HepG2 (cell line): ENCODE measurements at regions not wholly inside any gene's neighbourhood (a gene's known extent, or its start where the extent isn't known, plus 50 kb on each side); places are given as distances from the start of the nearest gene placed in this dataset.

Experiments used
- CHD4 ChIP-seq: fragments of 200-600 bp; sonication (generic); IDR thresholded peaks from 2 replicates; pipeline ENCODE4 v1.7.0; 2017; ENCODE audit warnings: mild to moderate bottlenecking, low read length, borderline replicate concordance
- EP300 ChIP-seq, 3 experiments: sonication (generic) in 1 of 3; formaldehyde crosslinking in 1 of 3; IDR thresholded peaks; 2 replicates each; pipeline versions ENCODE4 v1.5.1 to v1.6.1; 2011 to 2020; ENCODE audit warnings: low read depth in 2 of 3, low read length in 2 of 3, borderline replicate concordance in 1 of 3, improper control_type of control experiment in 1 of 3, mild to moderate bottlenecking in 1 of 3, missing genetic modification reagents in 1 of 3, moderate library complexity in 1 of 3
- FOXJ3 ChIP-seq: sonication (generic); formaldehyde crosslinking; IDR thresholded peaks from 2 replicates; pipeline ENCODE4 v1.4.0; 2020; ENCODE audit warnings: missing genetic modification reagents, mild to moderate bottlenecking, borderline replicate concordance
- GATAD2A ChIP-seq: IDR thresholded peaks from 2 replicates; pipeline ENCODE4 v1.6.1; 2016
- JUN ChIP-seq: sonication (generic); formaldehyde crosslinking; IDR thresholded peaks from 2 replicates; pipeline ENCODE4 v1.4.0; 2020; ENCODE audit warnings: mild to moderate bottlenecking, missing genetic modification reagents
- MED1 ChIP-seq: sonication (generic); formaldehyde crosslinking; IDR thresholded peaks from 2 replicates; pipeline ENCODE4 v1.4.0; 2020; ENCODE audit warnings: missing genetic modification reagents
- TEAD2 ChIP-seq: sonication (generic); formaldehyde crosslinking; IDR thresholded peaks from 2 replicates; pipeline ENCODE4 v1.9.0; 2021; ENCODE audit warnings: missing genetic modification reagents
- ZSCAN30 ChIP-seq: sonication (generic); formaldehyde crosslinking; IDR thresholded peaks from 2 replicates; pipeline ENCODE4 v1.5.0; 2020; ENCODE audit warnings: mild to moderate bottlenecking, missing genetic modification reagents
- TF ChIP-seq, protein P1 (sequence below): sonication (generic); formaldehyde crosslinking; IDR thresholded peaks from 2 replicates; pipeline ENCODE4 v1.9.0; 2021; ENCODE audit warnings: missing genetic modification reagents, borderline replicate concordance
- TF ChIP-seq, protein P2 (sequence below): sonication (generic); formaldehyde crosslinking; IDR thresholded peaks from 2 replicates; pipeline ENCODE4 v1.5.0; 2020; ENCODE audit warnings: mild to moderate bottlenecking, missing genetic modification reagents, moderate library complexity
- TF ChIP-seq, protein P3 (sequence below): sonication (generic); formaldehyde crosslinking; IDR thresholded peaks from 2 replicates; pipeline ENCODE4 v1.5.0; 2020; ENCODE audit warnings: mild to moderate bottlenecking, missing genetic modification reagents, borderline replicate concordance
- TF ChIP-seq, protein P4 (sequence below): IDR thresholded peaks from 2 replicates; pipeline ENCODE4 v1.6.1; 2012; ENCODE audit warnings: inconsistent platforms
- TF ChIP-seq, protein P5 (sequence below), 2 experiments: IDR thresholded peaks; 2 replicates each; pipeline ENCODE4 v1.6.1; 2011 to 2012; ENCODE audit warnings: low read length in 2 of 2, borderline replicate concordance in 1 of 2, low read depth in 1 of 2, mild to moderate bottlenecking in 1 of 2, moderate library complexity in 1 of 2

DNA sequence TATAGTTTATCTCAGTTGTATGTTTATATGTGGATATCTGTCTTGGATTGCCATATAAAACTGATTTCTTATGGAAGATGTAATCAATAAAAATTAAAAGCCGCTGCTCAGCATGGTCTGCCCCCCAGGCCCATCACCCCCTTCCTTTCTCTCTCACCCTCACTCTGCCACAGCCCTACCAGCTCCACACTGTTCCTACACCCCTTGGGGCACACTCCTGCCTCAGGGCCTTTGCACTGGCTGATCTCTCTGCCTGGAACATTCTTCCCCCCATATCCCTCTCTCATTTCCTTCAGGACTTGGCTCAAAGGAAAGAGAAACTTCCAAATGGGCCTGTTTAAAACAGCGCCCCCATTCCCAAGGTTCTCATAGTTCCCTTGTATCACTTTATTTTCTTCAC is 63.1 kb downstream of the LRRC32 start:
- TF ChIP-seq MED1 (CRISPR knock-in tag) (no peak), TEAD2 (CRISPR knock-in tag) (no peak), EP300 (IDR thresholded peaks at IDR 0.05; ENCODE audit: low read depth in 2 of 2, low read length in 2 of 2) (no peak), EP300 (CRISPR knock-in tag; IDR thresholded peaks at IDR 0.05; ENCODE audit: borderline replicate concordance) (no peak), GATAD2A (CRISPR knock-in tag) (no peak), CHD4 (no peak), FOXJ3 (CRISPR knock-in tag) (no peak), JUN (CRISPR knock-in tag) (no peak), ZSCAN30 (CRISPR knock-in tag) (no peak)
- TF ChIP-seq, protein P1, sequence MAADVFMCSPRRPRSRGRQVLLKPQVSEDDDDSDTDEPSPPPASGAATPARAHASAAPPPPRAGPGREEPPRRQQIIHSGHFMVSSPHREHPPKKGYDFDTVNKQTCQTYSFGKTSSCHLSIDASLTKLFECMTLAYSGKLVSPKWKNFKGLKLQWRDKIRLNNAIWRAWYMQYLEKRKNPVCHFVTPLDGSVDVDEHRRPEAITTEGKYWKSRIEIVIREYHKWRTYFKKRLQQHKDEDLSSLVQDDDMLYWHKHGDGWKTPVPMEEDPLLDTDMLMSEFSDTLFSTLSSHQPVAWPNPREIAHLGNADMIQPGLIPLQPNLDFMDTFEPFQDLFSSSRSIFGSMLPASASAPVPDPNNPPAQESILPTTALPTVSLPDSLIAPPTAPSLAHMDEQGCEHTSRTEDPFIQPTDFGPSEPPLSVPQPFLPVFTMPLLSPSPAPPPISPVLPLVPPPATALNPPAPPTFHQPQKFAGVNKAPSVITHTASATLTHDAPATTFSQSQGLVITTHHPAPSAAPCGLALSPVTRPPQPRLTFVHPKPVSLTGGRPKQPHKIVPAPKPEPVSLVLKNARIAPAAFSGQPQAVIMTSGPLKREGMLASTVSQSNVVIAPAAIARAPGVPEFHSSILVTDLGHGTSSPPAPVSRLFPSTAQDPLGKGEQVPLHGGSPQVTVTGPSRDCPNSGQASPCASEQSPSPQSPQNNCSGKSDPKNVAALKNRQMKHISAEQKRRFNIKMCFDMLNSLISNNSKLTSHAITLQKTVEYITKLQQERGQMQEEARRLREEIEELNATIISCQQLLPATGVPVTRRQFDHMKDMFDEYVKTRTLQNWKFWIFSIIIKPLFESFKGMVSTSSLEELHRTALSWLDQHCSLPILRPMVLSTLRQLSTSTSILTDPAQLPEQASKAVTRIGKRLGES (CRISPR knock-in tag), result no peak
- TF ChIP-seq, protein P2, sequence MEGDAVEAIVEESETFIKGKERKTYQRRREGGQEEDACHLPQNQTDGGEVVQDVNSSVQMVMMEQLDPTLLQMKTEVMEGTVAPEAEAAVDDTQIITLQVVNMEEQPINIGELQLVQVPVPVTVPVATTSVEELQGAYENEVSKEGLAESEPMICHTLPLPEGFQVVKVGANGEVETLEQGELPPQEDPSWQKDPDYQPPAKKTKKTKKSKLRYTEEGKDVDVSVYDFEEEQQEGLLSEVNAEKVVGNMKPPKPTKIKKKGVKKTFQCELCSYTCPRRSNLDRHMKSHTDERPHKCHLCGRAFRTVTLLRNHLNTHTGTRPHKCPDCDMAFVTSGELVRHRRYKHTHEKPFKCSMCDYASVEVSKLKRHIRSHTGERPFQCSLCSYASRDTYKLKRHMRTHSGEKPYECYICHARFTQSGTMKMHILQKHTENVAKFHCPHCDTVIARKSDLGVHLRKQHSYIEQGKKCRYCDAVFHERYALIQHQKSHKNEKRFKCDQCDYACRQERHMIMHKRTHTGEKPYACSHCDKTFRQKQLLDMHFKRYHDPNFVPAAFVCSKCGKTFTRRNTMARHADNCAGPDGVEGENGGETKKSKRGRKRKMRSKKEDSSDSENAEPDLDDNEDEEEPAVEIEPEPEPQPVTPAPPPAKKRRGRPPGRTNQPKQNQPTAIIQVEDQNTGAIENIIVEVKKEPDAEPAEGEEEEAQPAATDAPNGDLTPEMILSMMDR (CRISPR knock-in tag), result no peak
- TF ChIP-seq, protein P3, sequence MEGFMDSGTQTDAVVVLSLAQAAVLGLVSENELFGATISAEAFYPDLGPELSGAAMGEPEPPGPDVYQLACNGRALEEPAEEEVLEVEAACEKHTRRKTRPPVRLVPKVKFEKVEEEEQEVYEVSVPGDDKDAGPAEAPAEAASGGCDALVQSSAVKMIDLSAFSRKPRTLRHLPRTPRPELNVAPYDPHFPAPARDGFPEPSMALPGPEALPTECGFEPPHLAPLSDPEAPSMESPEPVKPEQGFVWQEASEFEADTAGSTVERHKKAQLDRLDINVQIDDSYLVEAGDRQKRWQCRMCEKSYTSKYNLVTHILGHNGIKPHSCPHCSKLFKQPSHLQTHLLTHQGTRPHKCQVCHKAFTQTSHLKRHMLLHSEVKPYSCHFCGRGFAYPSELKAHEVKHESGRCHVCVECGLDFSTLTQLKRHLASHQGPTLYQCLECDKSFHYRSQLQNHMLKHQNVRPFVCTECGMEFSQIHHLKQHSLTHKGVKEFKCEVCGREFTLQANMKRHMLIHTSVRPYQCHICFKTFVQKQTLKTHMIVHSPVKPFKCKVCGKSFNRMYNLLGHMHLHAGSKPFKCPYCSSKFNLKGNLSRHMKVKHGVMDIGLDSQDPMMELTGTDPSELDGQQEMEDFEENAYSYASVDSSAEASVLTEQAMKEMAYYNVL (CRISPR knock-in tag), result no peak
- TF ChIP-seq, protein P4, sequence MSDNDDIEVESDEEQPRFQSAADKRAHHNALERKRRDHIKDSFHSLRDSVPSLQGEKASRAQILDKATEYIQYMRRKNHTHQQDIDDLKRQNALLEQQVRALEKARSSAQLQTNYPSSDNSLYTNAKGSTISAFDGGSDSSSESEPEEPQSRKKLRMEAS, result no peak
- TF ChIP-seq, protein P5, sequence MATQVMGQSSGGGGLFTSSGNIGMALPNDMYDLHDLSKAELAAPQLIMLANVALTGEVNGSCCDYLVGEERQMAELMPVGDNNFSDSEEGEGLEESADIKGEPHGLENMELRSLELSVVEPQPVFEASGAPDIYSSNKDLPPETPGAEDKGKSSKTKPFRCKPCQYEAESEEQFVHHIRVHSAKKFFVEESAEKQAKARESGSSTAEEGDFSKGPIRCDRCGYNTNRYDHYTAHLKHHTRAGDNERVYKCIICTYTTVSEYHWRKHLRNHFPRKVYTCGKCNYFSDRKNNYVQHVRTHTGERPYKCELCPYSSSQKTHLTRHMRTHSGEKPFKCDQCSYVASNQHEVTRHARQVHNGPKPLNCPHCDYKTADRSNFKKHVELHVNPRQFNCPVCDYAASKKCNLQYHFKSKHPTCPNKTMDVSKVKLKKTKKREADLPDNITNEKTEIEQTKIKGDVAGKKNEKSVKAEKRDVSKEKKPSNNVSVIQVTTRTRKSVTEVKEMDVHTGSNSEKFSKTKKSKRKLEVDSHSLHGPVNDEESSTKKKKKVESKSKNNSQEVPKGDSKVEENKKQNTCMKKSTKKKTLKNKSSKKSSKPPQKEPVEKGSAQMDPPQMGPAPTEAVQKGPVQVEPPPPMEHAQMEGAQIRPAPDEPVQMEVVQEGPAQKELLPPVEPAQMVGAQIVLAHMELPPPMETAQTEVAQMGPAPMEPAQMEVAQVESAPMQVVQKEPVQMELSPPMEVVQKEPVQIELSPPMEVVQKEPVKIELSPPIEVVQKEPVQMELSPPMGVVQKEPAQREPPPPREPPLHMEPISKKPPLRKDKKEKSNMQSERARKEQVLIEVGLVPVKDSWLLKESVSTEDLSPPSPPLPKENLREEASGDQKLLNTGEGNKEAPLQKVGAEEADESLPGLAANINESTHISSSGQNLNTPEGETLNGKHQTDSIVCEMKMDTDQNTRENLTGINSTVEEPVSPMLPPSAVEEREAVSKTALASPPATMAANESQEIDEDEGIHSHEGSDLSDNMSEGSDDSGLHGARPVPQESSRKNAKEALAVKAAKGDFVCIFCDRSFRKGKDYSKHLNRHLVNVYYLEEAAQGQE (IDR thresholded peaks at IDR 0.05; ENCODE audit: borderline replicate concordance in 1 of 2, low read depth in 1 of 2, low read length in 2 of 2), result no peak
